ENCODE measurements at regions not wholly inside any gene's neighbourhood (a gene's known extent, or its start where the extent isn't known, plus 50 kb on each side); places are given as distances from the start of the nearest gene placed in this dataset.

GRCh38 chr5:145157841-145158240, 677.3 kb downstream of the PRELID2 start:
- CTCF ChIA-PET, result no interaction called here
- intact Hi-C loops (cut with micrococcal nuclease; ENCODE audit: unreplicated experiment), result no loop called here
- DNase-seq, result no peak

DNA sequence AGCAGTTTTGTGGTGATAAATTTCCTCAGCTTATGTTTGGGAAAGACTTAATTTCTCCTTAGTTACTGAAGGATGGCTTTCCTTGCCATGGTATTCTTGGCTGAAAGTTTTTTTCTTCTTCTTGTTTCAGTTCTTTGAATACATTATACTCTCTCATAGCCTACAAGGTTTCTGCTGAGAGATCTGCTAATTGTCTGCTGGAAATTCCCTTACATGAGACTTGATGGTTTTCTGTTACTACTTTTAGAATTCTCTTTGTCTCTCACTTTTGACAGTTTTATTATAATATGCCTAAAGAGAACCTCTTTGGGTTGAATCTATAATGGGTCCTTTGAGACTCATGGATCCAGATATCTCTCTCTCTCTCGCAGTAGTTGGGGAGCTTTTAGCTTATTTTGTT, 693.6 kb downstream of the PRELID2 start:
- no peaks in the 10 kb centered on the region for H4K20me1 ChIP-seq (ENCODE audit: insufficient read depth)
- H3K36me3 ChIP-seq (ENCODE audit: low read depth), result no peaks in the 10 kb centered on the region
- no peaks in the 10 kb centered on the region for H3K27me3 ChIP-seq (ENCODE audit: insufficient read depth, low read depth)
- H3K9me3 ChIP-seq (ENCODE audit: insufficient read depth, low read depth), result no peaks in the 10 kb centered on the region
- no peaks in the 10 kb centered on the region for H3F3A ChIP-seq (ENCODE audit: insufficient read depth, low read depth)
- H3K9me2 ChIP-seq (ENCODE audit: insufficient read depth), result no peaks in the 10 kb centered on the region
- no peaks in the 10 kb centered on the region for H3K4me1 ChIP-seq (replicated peaks; ENCODE audit: insufficient read depth)
- no peak overlapping the region for H3K4me3 ChIP-seq
- BruUV-seq (replicated peaks), result no TSS peak
- no peaks in the 10 kb centered on the region for H3K79me2 ChIP-seq (ENCODE audit: low read depth)
- intact Hi-C loops (cut with micrococcal nuclease; ENCODE audit: unreplicated experiment), result no loop called here
- no peak for DNase-seq
- H3K4me2 ChIP-seq, result no peak overlapping the region
- no peak for TF ChIP-seq EZH2 (IDR thresholded peaks at IDR 0.05; ENCODE audit: low read depth)
- TF ChIP-seq CTCF (conservative IDR thresholded peaks at IDR 0.05), result no peak
- no peak overlapping the region for H2AFZ ChIP-seq
- ChIA-PET POLR2A (ENCODE audit: unreplicated experiment) (no interaction called here), CTCF (no interaction called here)
- no peak overlapping the region for H3K27ac ChIP-seq

More at GRCh38 chr5:145157841-145158240, 677.3 kb downstream of the PRELID2 start:
- H3K9me2 ChIP-seq (ENCODE audit: insufficient read depth), result peaks cover 3% of the 10 kb centered on the region; the same call in 1 of the 2 replicates
- no peaks in the 10 kb centered on the region for H3K36me3 ChIP-seq (ENCODE audit: low read depth)
- POLR2A ChIA-PET (ENCODE audit: unreplicated experiment), result no interaction called here
- no peaks in the 10 kb centered on the region for H3F3A ChIP-seq (ENCODE audit: insufficient read depth, low read depth)
- no peak overlapping the region for H2AFZ ChIP-seq
- H4K20me1 ChIP-seq (ENCODE audit: insufficient read depth), result no peaks in the 10 kb centered on the region
- no peaks in the 10 kb centered on the region for H3K9me3 ChIP-seq (ENCODE audit: insufficient read depth, low read depth)
- no peak overlapping the region for H3K27ac ChIP-seq
- no peak overlapping the region for H3K4me3 ChIP-seq
- TF ChIP-seq EZH2 (IDR thresholded peaks at IDR 0.05; ENCODE audit: low read depth) (no peak), CTCF (conservative IDR thresholded peaks at IDR 0.05) (no peak)
- H3K4me2 ChIP-seq, result no peak overlapping the region
- no peaks in the 10 kb centered on the region for H3K79me2 ChIP-seq (ENCODE audit: low read depth)
- H3K27me3 ChIP-seq (ENCODE audit: insufficient read depth, low read depth), result no peaks in the 10 kb centered on the region
- peaks cover 7% of the 10 kb centered on the region for H3K4me1 ChIP-seq (replicated peaks; ENCODE audit: insufficient read depth)
- BruUV-seq (replicated peaks), result no TSS peak

DNA sequence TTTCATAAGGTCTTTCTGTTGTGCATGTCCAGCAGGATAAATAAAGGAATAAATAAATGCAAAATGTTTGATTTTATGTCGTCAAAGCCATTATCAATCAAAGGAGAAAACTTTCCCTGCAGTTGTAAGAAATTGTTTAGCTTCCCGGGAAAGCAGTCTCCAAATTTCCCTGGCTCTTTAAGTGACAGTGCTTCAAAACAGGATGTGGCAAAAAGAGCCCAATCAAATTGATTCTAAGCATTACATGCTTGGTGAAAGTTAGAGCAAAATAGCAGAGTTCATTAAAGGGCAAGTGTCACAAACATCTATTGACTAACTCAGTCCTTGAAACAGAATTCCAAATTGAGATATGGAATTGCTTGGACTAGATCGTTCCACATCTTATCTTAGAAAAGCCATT, 704.1 kb downstream of the PRELID2 start:
- Histone ChIP-seq H3K4me2 (no peak overlapping the region), H3K9me2 (ENCODE audit: insufficient read depth) (no peaks in the 10 kb centered on the region), H3K27ac (no peak overlapping the region), H3K79me2 (ENCODE audit: low read depth) (no peaks in the 10 kb centered on the region), H3K36me3 (ENCODE audit: low read depth) (no peaks in the 10 kb centered on the region), H2AFZ (no peak overlapping the region; the same call in 1 of the 2 replicates), H3F3A (ENCODE audit: insufficient read depth, low read depth) (no peaks in the 10 kb centered on the region), H4K20me1 (ENCODE audit: insufficient read depth) (no peaks in the 10 kb centered on the region), H3K4me3 (no peak overlapping the region), H3K4me1 (replicated peaks; ENCODE audit: insufficient read depth) (no peaks in the 10 kb centered on the region), H3K27me3 (ENCODE audit: insufficient read depth, low read depth) (no peaks in the 10 kb centered on the region), H3K9me3 (ENCODE audit: insufficient read depth, low read depth) (no peaks in the 10 kb centered on the region)
- ChIA-PET POLR2A (ENCODE audit: unreplicated experiment) (no interaction called here), CTCF (no interaction called here)
- intact Hi-C loops (cut with micrococcal nuclease; ENCODE audit: unreplicated experiment), result no loop called here
- no TSS peak for BruUV-seq (replicated peaks)
- TF ChIP-seq CTCF (conservative IDR thresholded peaks at IDR 0.05) (no peak), EZH2 (IDR thresholded peaks at IDR 0.05; ENCODE audit: low read depth) (no peak)
- DNase-seq, result no peak
